Natural killer cell (primary cell): ENCODE measurements at regions not wholly inside any gene's neighbourhood (a gene's known extent, or its start where the extent isn't known, plus 50 kb on each side); places are given as distances from the start of the nearest gene placed in this dataset.

Experiments
- ATAC-seq, 3 donors: fragments of 150-1000 bp in 2 of 3; fragments of 200-7000 bp in 1 of 3; cut with Tn5 transposase; 1 replicate in 1 of 3; 2 replicates in 2 of 3; pipeline ENCODE4 v1.10.0; 2021; ENCODE audit warnings: mild to moderate bottlenecking in 2 of 3, moderate library complexity in 2 of 3
- DNase-seq, 2 donors: peaks; one replicate each; pipeline versions ENCODE4 v3.0.0 to v3.0.0-alpha.2; 2013 to 2021; ENCODE audit warnings: mixed read lengths in 1 of 2
- H3K27ac ChIP-seq: one replicate; pipeline ENCODE4 v1.5.1; 2013; ENCODE audit warnings: mild to moderate bottlenecking, low read length
- H3K27me3 ChIP-seq: one replicate; pipeline ENCODE4 v1.6.1; 2013; ENCODE audit warnings: low read length; ENCODE audit not compliant: control insufficient read depth, insufficient read depth
- H3K36me3 ChIP-seq: one replicate; pipeline ENCODE4 v1.6.1; 2013; ENCODE audit warnings: low read length; ENCODE audit not compliant: control insufficient read depth, insufficient read depth
- H3K4me1 ChIP-seq: one replicate; pipeline ENCODE4 v1.6.1; 2013; ENCODE audit warnings: low read length; ENCODE audit not compliant: control insufficient read depth, insufficient read depth
- H3K4me3 ChIP-seq: one replicate; pipeline ENCODE4 v1.5.1; 2013; ENCODE audit warnings: low read length
- H3K9me3 ChIP-seq: one replicate; pipeline ENCODE4 v1.6.1; 2013; ENCODE audit warnings: low read length; ENCODE audit not compliant: control insufficient read depth, insufficient read depth
- H3K27ac Mint-ChIP-seq, 2 donors: one replicate each; pipeline ENCODE4 v1.8.0; 2022; ENCODE audit warnings: mild to moderate bottlenecking in 2 of 2, mixed read lengths in 2 of 2, moderate library complexity in 1 of 2
- H3K27me3 Mint-ChIP-seq, 2 donors: one replicate each; pipeline ENCODE4 v1.8.0; 2022; ENCODE audit warnings: low read depth in 2 of 2, mixed read lengths in 2 of 2
- H3K36me3 Mint-ChIP-seq: one replicate; pipeline ENCODE4 v1.8.0; 2022; ENCODE audit warnings: mixed read lengths
- H3K4me1 Mint-ChIP-seq, 2 donors: one replicate each; pipeline ENCODE4 v1.8.0; 2022; ENCODE audit warnings: mixed read lengths in 2 of 2
- H3K4me3 Mint-ChIP-seq: one replicate; pipeline ENCODE4 v1.8.0; 2022; ENCODE audit warnings: mild to moderate bottlenecking, moderate library complexity, mixed read lengths
- H3K9me3 Mint-ChIP-seq, 2 donors: one replicate each; pipeline ENCODE4 v1.8.0; 2022; ENCODE audit warnings: mixed read lengths in 2 of 2
- CTCF ChIP-seq: fragments of 200-600 bp; IDR thresholded peaks from one replicate; pipeline ENCODE4 v1.8.0; 2022; ENCODE audit warnings: antibody characterized with exemption
- WGBS: methylation state at CpG from one replicate; pipeline ENCODE4 v1.1.7; 2013; ENCODE audit warnings: missing lambda C conversion rate; ENCODE audit not compliant: insufficient coverage; 5-methylcytosine and 5-hydroxymethylcytosine counted together
- intact Hi-C: fragments of 100-400 bp; cut with micrococcal nuclease; formaldehyde crosslinking; loops from one replicate; pipeline ENCODE4 v1.14.2; 2022

GRCh38 chr4:66633477-66633876 lies 911.8 kb downstream of the CENPC start:
- H3K27me3 Mint-ChIP-seq, result no peaks in the 10 kb centered on the region
- peaks cover 0 to 2% of the 10 kb centered on the region in 2 donors for H3K9me3 Mint-ChIP-seq
- ATAC-seq, result no peak
- H3K4me1 ChIP-seq, result no peaks in the 10 kb centered on the region
- DNase-seq, result no peak
- no peak overlapping the region for H3K27ac ChIP-seq
- no peaks in the 10 kb centered on the region for H3K27me3 ChIP-seq
- peaks cover 4% of the 10 kb centered on the region for H3K9me3 ChIP-seq
- intact Hi-C loops, result no loop called here
- no CpG with 5 or more reads among the region's 2 CpGs for WGBS
- no peak overlapping the region for H3K4me3 Mint-ChIP-seq
- H3K4me1 Mint-ChIP-seq, result no peaks in the 10 kb centered on the region
- no peak overlapping the region for H3K27ac Mint-ChIP-seq
- no peak for TF ChIP-seq CTCF
- H3K36me3 Mint-ChIP-seq, result no peaks in the 10 kb centered on the region
- no peaks in the 10 kb centered on the region for H3K36me3 ChIP-seq
- no peak overlapping the region for H3K4me3 ChIP-seq

GRCh38 chr4:66629927-66630326 lies 915.4 kb downstream of the CENPC start:
- no peaks in the 10 kb centered on the region for H3K36me3 Mint-ChIP-seq
- H3K27me3 Mint-ChIP-seq, result no peaks in the 10 kb centered on the region
- peaks cover 2 to 3% of the 10 kb centered on the region in 2 donors for H3K9me3 Mint-ChIP-seq
- Histone ChIP-seq H3K4me1 (no peaks in the 10 kb centered on the region), H3K27me3 (no peaks in the 10 kb centered on the region), H3K4me3 (no peak overlapping the region), H3K27ac (no peak overlapping the region), H3K36me3 (no peaks in the 10 kb centered on the region), H3K9me3 (no peaks in the 10 kb centered on the region)
- no peak overlapping the region for H3K27ac Mint-ChIP-seq
- intact Hi-C loops, result no loop called here
- no peak for ATAC-seq
- no peak for TF ChIP-seq CTCF
- no peak for DNase-seq
- H3K4me3 Mint-ChIP-seq, result no peak overlapping the region
- H3K4me1 Mint-ChIP-seq, result no peaks in the 10 kb centered on the region

GRCh38 chr4:66628146-66628545 lies 917.2 kb downstream of the CENPC start:
- Histone ChIP-seq H3K4me1 (no peaks in the 10 kb centered on the region), H3K27me3 (no peaks in the 10 kb centered on the region), H3K9me3 (no peaks in the 10 kb centered on the region), H3K36me3 (no peaks in the 10 kb centered on the region), H3K27ac (no peak overlapping the region), H3K4me3 (no peak overlapping the region)
- H3K4me3 Mint-ChIP-seq, result no peak overlapping the region
- no peaks in the 10 kb centered on the region for H3K27me3 Mint-ChIP-seq
- no peaks in the 10 kb centered on the region for H3K4me1 Mint-ChIP-seq
- no peak for TF ChIP-seq CTCF
- ATAC-seq (no peak), DNase-seq (no peak)
- H3K9me3 Mint-ChIP-seq, result peaks cover 6 to 8% of the 10 kb centered on the region in 2 donors
- WGBS, result 68% methylated on average over 2 of the region's 3 CpGs
- no peaks in the 10 kb centered on the region for H3K36me3 Mint-ChIP-seq
- no peak overlapping the region for H3K27ac Mint-ChIP-seq
- intact Hi-C loops, result no loop called here

- H3K36me3 Mint-ChIP-seq, result peaks cover 5% of the 10 kb centered on the region
- H3K36me3 ChIP-seq, result no peaks in the 10 kb centered on the region
- intact Hi-C loops, result no loop called here
These were observed 919.8 kb downstream of the CENPC start for GRCh38 chr4:66625480-66625879.

More at GRCh38 chr4:66625480-66625879, 919.8 kb downstream of the CENPC start:
- Histone ChIP-seq H3K27me3 (no peaks in the 10 kb centered on the region), H3K4me1 (no peaks in the 10 kb centered on the region), H3K27ac (no peak overlapping the region), H3K9me3 (no peaks in the 10 kb centered on the region), H3K4me3 (no peak overlapping the region)
- Mint-ChIP-seq H3K27ac (no peak overlapping the region), H3K27me3 (no peaks in the 10 kb centered on the region), H3K4me1 (no peaks in the 10 kb centered on the region), H3K4me3 (no peak overlapping the region), H3K9me3 (peaks cover 11 to 14% of the 10 kb centered on the region in 2 donors)
- no peak for DNase-seq
- no peak for TF ChIP-seq CTCF
- ATAC-seq, result no peak
- whole genome bisulfite sequencing, result 98% methylated on average over 5 of the region's 5 CpGs
